ENCODE measurements at regions not wholly inside any gene's neighbourhood (a gene's known extent, or its start where the extent isn't known, plus 50 kb on each side); places are given as distances from the start of the nearest gene placed in this dataset.

- 89 to 90% methylated on average over 5 to 6 of the region's 7 CpGs for WGBS, 2 experiments (ENCODE audit: insufficient coverage in 2 of 2)
- no peak overlapping the region for H3K4me3 ChIP-seq (ENCODE audit: extremely low read depth, insufficient read depth, low read length, poor library complexity, severe bottlenecking)
- H3K36me3 ChIP-seq (ENCODE audit: control insufficient read depth, insufficient read depth, low read length), result no peaks in the 10 kb centered on the region
- no peaks in the 10 kb centered on the region for H3K4me1 ChIP-seq (ENCODE audit: control insufficient read depth, insufficient read depth, low read length, poor library complexity, severe bottlenecking)
- H3K9me3 ChIP-seq (ENCODE audit: control insufficient read depth, low read length), result no peaks in the 10 kb centered on the region
- H3K27ac ChIP-seq (ENCODE audit: low read depth, low read length, severe bottlenecking), result no peak overlapping the region
These were observed 73.5 kb upstream of the EMCN start for GRCh38 chr4:100591161-100591876.

GRCh38 chr4:100590325-100590724 lies 72.5 kb upstream of the EMCN start:
- Histone ChIP-seq H3K9me3 (ENCODE audit: control insufficient read depth, low read length) (no peaks in the 10 kb centered on the region), H3K27ac (ENCODE audit: low read depth, low read length, severe bottlenecking) (no peak overlapping the region), H3K4me3 (ENCODE audit: extremely low read depth, insufficient read depth, low read length, poor library complexity, severe bottlenecking) (no peak overlapping the region), H3K4me1 (ENCODE audit: control insufficient read depth, insufficient read depth, low read length, poor library complexity, severe bottlenecking) (no peaks in the 10 kb centered on the region), H3K36me3 (ENCODE audit: control insufficient read depth, insufficient read depth, low read length) (no peaks in the 10 kb centered on the region)
- WGBS, 2 experiments (ENCODE audit: insufficient coverage in 2 of 2), result no CpG with 5 or more reads among the region's 1 CpG

- no peaks in the 10 kb centered on the region for H3K9me3 ChIP-seq (ENCODE audit: control insufficient read depth, low read length)
- no peak overlapping the region for H3K4me3 ChIP-seq (ENCODE audit: extremely low read depth, insufficient read depth, low read length, poor library complexity, severe bottlenecking)
- no peaks in the 10 kb centered on the region for H3K4me1 ChIP-seq (ENCODE audit: control insufficient read depth, insufficient read depth, low read length, poor library complexity, severe bottlenecking)
- H3K36me3 ChIP-seq (ENCODE audit: control insufficient read depth, insufficient read depth, low read length), result no peaks in the 10 kb centered on the region
- no CpG with 5 or more reads among the region's 3 CpGs for WGBS, 2 experiments (ENCODE audit: insufficient coverage in 2 of 2)
- H3K27ac ChIP-seq (ENCODE audit: low read depth, low read length, severe bottlenecking), result no peak overlapping the region
These were observed 70.3 kb upstream of the EMCN start for GRCh38 chr4:100588076-100588475.

GRCh38 chr4:100582146-100582545 lies 64.3 kb upstream of the EMCN start:
- H3K4me1 ChIP-seq (ENCODE audit: control insufficient read depth, insufficient read depth, low read length, poor library complexity, severe bottlenecking), result no peaks in the 10 kb centered on the region
- WGBS, 2 experiments (ENCODE audit: insufficient coverage in 2 of 2), result no CpG with 5 or more reads among the region's 2 CpGs
- H3K27ac ChIP-seq (ENCODE audit: low read depth, low read length, severe bottlenecking), result no peak overlapping the region
- no peak overlapping the region for H3K4me3 ChIP-seq (ENCODE audit: extremely low read depth, insufficient read depth, low read length, poor library complexity, severe bottlenecking)
- H3K9me3 ChIP-seq (ENCODE audit: control insufficient read depth, low read length), result no peaks in the 10 kb centered on the region
- H3K36me3 ChIP-seq (ENCODE audit: control insufficient read depth, insufficient read depth, low read length), result no peaks in the 10 kb centered on the region

GRCh38 chr4:100581337-100581736 lies 63.5 kb upstream of the EMCN start:
- no peaks in the 10 kb centered on the region for H3K9me3 ChIP-seq (ENCODE audit: control insufficient read depth, low read length)
- no peaks in the 10 kb centered on the region for H3K36me3 ChIP-seq (ENCODE audit: control insufficient read depth, insufficient read depth, low read length)
- WGBS, 2 experiments (ENCODE audit: insufficient coverage in 2 of 2), result 100% methylated on average over 1 of the region's 2 CpGs; no CpG with 5 or more reads in 1 of the 2 experiments
- H3K4me3 ChIP-seq (ENCODE audit: extremely low read depth, insufficient read depth, low read length, poor library complexity, severe bottlenecking), result no peak overlapping the region
- no peak overlapping the region for H3K27ac ChIP-seq (ENCODE audit: low read depth, low read length, severe bottlenecking)
- H3K4me1 ChIP-seq (ENCODE audit: control insufficient read depth, insufficient read depth, low read length, poor library complexity, severe bottlenecking), result no peaks in the 10 kb centered on the region

- Histone ChIP-seq H3K27ac (ENCODE audit: low read depth, low read length, severe bottlenecking) (no peak overlapping the region), H3K4me3 (ENCODE audit: extremely low read depth, insufficient read depth, low read length, poor library complexity, severe bottlenecking) (no peak overlapping the region), H3K9me3 (ENCODE audit: control insufficient read depth, low read length) (no peaks in the 10 kb centered on the region), H3K36me3 (ENCODE audit: control insufficient read depth, insufficient read depth, low read length) (no peaks in the 10 kb centered on the region), H3K4me1 (ENCODE audit: control insufficient read depth, insufficient read depth, low read length, poor library complexity, severe bottlenecking) (no peaks in the 10 kb centered on the region)
- 81 to 97% methylated on average over 2 of the region's 3 CpGs for WGBS, 2 experiments (ENCODE audit: insufficient coverage in 2 of 2)
These were observed 58.7 kb upstream of the EMCN start for GRCh38 chr4:100576570-100576969.

- Histone ChIP-seq H3K27ac (ENCODE audit: low read depth, low read length, severe bottlenecking) (no peak overlapping the region), H3K4me1 (ENCODE audit: control insufficient read depth, insufficient read depth, low read length, poor library complexity, severe bottlenecking) (no peaks in the 10 kb centered on the region), H3K36me3 (ENCODE audit: control insufficient read depth, insufficient read depth, low read length) (no peaks in the 10 kb centered on the region), H3K4me3 (ENCODE audit: extremely low read depth, insufficient read depth, low read length, poor library complexity, severe bottlenecking) (no peak overlapping the region), H3K9me3 (ENCODE audit: control insufficient read depth, low read length) (no peaks in the 10 kb centered on the region)
- WGBS, 2 experiments (ENCODE audit: insufficient coverage in 2 of 2), result 100% methylated on average over 1 of the region's 2 CpGs; no CpG with 5 or more reads in 1 of the 2 experiments
These were observed 56.8 kb upstream of the EMCN start for GRCh38 chr4:100574607-100575006.

GRCh38 chr4:100569196-100569595 lies 51.4 kb upstream of the EMCN start:
- H3K4me3 ChIP-seq (ENCODE audit: extremely low read depth, insufficient read depth, low read length, poor library complexity, severe bottlenecking), result no peak overlapping the region
- no peak overlapping the region for H3K27ac ChIP-seq (ENCODE audit: low read depth, low read length, severe bottlenecking)
- 100% methylated on average over 1 of the region's 2 CpGs for WGBS, 2 experiments (ENCODE audit: insufficient coverage in 2 of 2)
- no peaks in the 10 kb centered on the region for H3K36me3 ChIP-seq (ENCODE audit: control insufficient read depth, insufficient read depth, low read length)
- no peaks in the 10 kb centered on the region for H3K9me3 ChIP-seq (ENCODE audit: control insufficient read depth, low read length)
- no peaks in the 10 kb centered on the region for H3K4me1 ChIP-seq (ENCODE audit: control insufficient read depth, insufficient read depth, low read length, poor library complexity, severe bottlenecking)

All from mesodermal cell (in vitro differentiated cells).